Mesendoderm (in vitro differentiated cells): ENCODE measurements at regions not wholly inside any gene's neighbourhood (a gene's known extent, or its start where the extent isn't known, plus 50 kb on each side); places are given as distances from the start of the nearest gene placed in this dataset.

ENCODE experiments used
- DNase-seq: peaks from one replicate; pipeline ENCODE4 v3.0.0; 2013
- H2AK5ac ChIP-seq: 2 replicates; pipeline ENCODE4 v1.6.1; 2013; ENCODE audit warnings: low read length, inconsistent platforms
- H2BK120ac ChIP-seq: 2 replicates; pipeline ENCODE4 v1.6.1; 2013; ENCODE audit warnings: low read depth, mild to moderate bottlenecking, low read length, moderate library complexity, mixed read lengths
- H2BK15ac ChIP-seq: replicated peaks from 2 replicates; pipeline ENCODE4 v1.6.1; 2013; ENCODE audit warnings: low read depth, mild to moderate bottlenecking, moderate library complexity
- H2BK5ac ChIP-seq: 2 replicates; pipeline ENCODE4 v1.6.1; 2013; ENCODE audit warnings: low read length, inconsistent platforms
- H3K18ac ChIP-seq: 2 replicates; pipeline ENCODE4 v1.6.1; 2013; ENCODE audit warnings: mild to moderate bottlenecking, low read length, mixed read lengths
- H3K23ac ChIP-seq: one replicate; pipeline ENCODE4 v1.6.1; 2013; ENCODE audit warnings: low read length
- H3K27ac ChIP-seq: 2 replicates; pipeline ENCODE4 v1.5.1; 2013; ENCODE audit warnings: low read depth, mild to moderate bottlenecking, inconsistent platforms, low read length, moderate library complexity
- H3K27me3 ChIP-seq: 2 replicates; pipeline ENCODE4 v1.6.1; 2013; ENCODE audit warnings: low read length, control low read depth, mild to moderate bottlenecking, inconsistent platforms; ENCODE audit not compliant: insufficient read depth, poor library complexity
- H3K36me3 ChIP-seq: 2 replicates; pipeline ENCODE4 v1.6.1; 2013; ENCODE audit warnings: low read length, inconsistent platforms; ENCODE audit not compliant: control insufficient read depth, insufficient read depth
- H3K4ac ChIP-seq: one replicate; pipeline ENCODE4 v1.6.1; 2013; ENCODE audit warnings: low read depth, mild to moderate bottlenecking, low read length, moderate library complexity
- H3K4me1 ChIP-seq: 2 replicates; pipeline ENCODE4 v1.6.1; 2013; ENCODE audit warnings: low read depth, low read length, inconsistent platforms; ENCODE audit not compliant: control insufficient read depth
- H3K4me2 ChIP-seq: 2 replicates; pipeline ENCODE4 v1.6.1; 2013; ENCODE audit warnings: low read length
- H3K4me3 ChIP-seq: 2 replicates; pipeline ENCODE4 v1.5.1; 2013; ENCODE audit warnings: mild to moderate bottlenecking, low read length
- H3K56ac ChIP-seq: one replicate; pipeline ENCODE4 v1.6.1; 2013; ENCODE audit warnings: low read length
- H3K79me1 ChIP-seq: 2 replicates; pipeline ENCODE4 v1.6.1; 2013; ENCODE audit warnings: low read length, inconsistent platforms
- H3K79me2 ChIP-seq: 2 replicates; pipeline ENCODE4 v1.6.1; 2013; ENCODE audit warnings: mild to moderate bottlenecking, low read length; ENCODE audit not compliant: control insufficient read depth, insufficient read depth
- H3K9ac ChIP-seq: 2 replicates; pipeline ENCODE4 v1.6.1; 2013; ENCODE audit warnings: low read length, inconsistent platforms
- H4K5ac ChIP-seq: one replicate; pipeline ENCODE4 v1.6.1; 2013; ENCODE audit warnings: low read length
- H4K8ac ChIP-seq: one replicate; pipeline ENCODE4 v1.6.1; 2013; ENCODE audit warnings: low read depth, mild to moderate bottlenecking, control low read depth, low read length, moderate library complexity
- WGBS: extraction: QIAGEN DNeasy Blood & Tissue Kit; methylation state at CpG from one replicate; pipeline ENCODE4 v1.1.7; 2013; ENCODE audit warnings: low lambda C conversion rate, missing lambda C conversion rate; ENCODE audit not compliant: insufficient coverage; ENCODE audit errors: extremely low coverage; 5-methylcytosine and 5-hydroxymethylcytosine counted together

DNA sequence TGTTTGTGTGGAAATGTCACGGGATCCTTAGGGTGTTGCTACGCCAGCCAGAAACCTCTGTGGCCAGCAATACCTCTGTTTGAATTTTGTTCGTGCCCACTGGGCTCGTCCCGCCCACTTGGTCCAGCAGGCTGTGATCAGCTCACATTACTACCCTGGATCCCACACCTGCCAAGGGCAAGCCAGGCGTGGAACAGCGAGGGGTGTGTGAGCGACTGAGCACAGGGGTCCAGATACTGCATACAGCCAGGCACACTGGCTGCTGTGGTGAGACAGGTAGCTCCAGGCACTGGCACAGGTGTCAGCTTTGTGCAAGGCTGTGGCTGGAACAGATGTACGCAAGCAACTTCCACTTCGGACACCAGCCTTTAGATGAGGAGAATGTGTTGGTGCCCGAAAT, 718.9 kb downstream of the EPHA7 start:
- Histone ChIP-seq H3K56ac (no peak overlapping the region), H3K23ac (no peak overlapping the region), H3K9ac (no peak overlapping the region), H3K79me2 (no peaks in the 10 kb centered on the region), H3K4me2 (no peak overlapping the region), H2BK120ac (no peak overlapping the region), H3K27me3 (no peaks in the 10 kb centered on the region), H3K4ac (no peak overlapping the region), H3K18ac (no peak overlapping the region), H2BK15ac (no peak overlapping the region), H2AK5ac (no peak overlapping the region), H3K36me3 (no peaks in the 10 kb centered on the region), H3K79me1 (no peaks in the 10 kb centered on the region), H2BK5ac (no peak overlapping the region), H3K27ac (no peak overlapping the region), H4K5ac (no peak overlapping the region), H3K4me3 (no peak overlapping the region), H3K4me1 (no peaks in the 10 kb centered on the region), H4K8ac (no peak overlapping the region)
- DNase-seq = no peak
- WGBS = no CpG with 5 or more reads among the region's 11 CpGs

DNA sequence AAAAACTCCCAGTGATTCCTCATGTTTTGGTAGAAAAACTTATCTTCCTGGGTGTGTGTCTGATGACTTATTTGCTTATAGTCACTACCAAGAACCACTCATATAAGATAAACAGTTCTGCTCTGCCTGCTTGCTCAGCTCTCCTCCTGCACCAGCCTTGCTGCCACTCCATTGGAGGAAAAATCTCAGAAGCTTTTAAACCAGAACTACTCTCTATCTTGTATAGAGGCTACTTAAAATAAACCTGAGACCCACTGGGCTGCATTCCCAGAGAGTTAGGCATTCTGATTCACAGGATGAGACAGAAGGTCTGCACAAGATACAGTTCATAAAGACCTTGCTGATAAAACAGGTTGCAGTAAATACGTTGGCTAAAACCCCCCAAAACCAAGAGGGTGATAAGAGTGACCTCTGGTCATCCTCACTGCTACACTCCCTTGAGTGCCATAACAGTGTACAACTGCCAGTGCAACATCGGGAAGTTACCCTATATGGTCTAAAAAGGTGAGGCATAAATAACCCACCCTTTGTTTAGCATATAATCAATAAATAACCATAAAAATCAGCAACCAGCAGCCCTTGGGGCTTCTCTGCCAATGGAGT, 728.3 kb downstream of the EPHA7 start:
- H2AK5ac ChIP-seq = no peak overlapping the region
- no peak overlapping the region for H3K4ac ChIP-seq
- no peaks in the 10 kb centered on the region for H3K79me2 ChIP-seq
- H3K56ac ChIP-seq = no peak overlapping the region
- H3K4me3 ChIP-seq = no peak overlapping the region
- no peak overlapping the region for H3K18ac ChIP-seq
- H3K27me3 ChIP-seq = no peaks in the 10 kb centered on the region
- WGBS = no CpG with 5 or more reads among the region's 2 CpGs
- H3K79me1 ChIP-seq = no peaks in the 10 kb centered on the region
- H3K23ac ChIP-seq = no peak overlapping the region
- H3K27ac ChIP-seq = no peak overlapping the region
- no peak overlapping the region for H2BK5ac ChIP-seq
- H3K36me3 ChIP-seq = no peaks in the 10 kb centered on the region
- DNase-seq = no peak
- H2BK120ac ChIP-seq = no peak overlapping the region
- H3K4me2 ChIP-seq = no peak overlapping the region
- H3K9ac ChIP-seq = no peak overlapping the region
- H4K8ac ChIP-seq = no peak overlapping the region
- H4K5ac ChIP-seq = no peak overlapping the region
- no peak overlapping the region for H2BK15ac ChIP-seq
- H3K4me1 ChIP-seq = no peaks in the 10 kb centered on the region

GRCh38 chr6:92688342-92688741, 731.0 kb downstream of the EPHA7 start:
- no peaks in the 10 kb centered on the region for H3K27me3 ChIP-seq
- H3K9ac ChIP-seq = no peak overlapping the region
- no peak overlapping the region for H3K4me2 ChIP-seq
- H3K79me2 ChIP-seq = no peaks in the 10 kb centered on the region
- no peak overlapping the region for H3K23ac ChIP-seq
- H2BK5ac ChIP-seq = no peak overlapping the region
- no peak overlapping the region for H2BK15ac ChIP-seq
- H3K79me1 ChIP-seq = no peaks in the 10 kb centered on the region
- H3K18ac ChIP-seq = no peak overlapping the region
- H3K56ac ChIP-seq = no peak overlapping the region
- no peak overlapping the region for H3K4ac ChIP-seq
- H3K4me1 ChIP-seq = no peaks in the 10 kb centered on the region
- no peak overlapping the region for H4K8ac ChIP-seq
- WGBS = no CpG with 5 or more reads among the region's 2 CpGs
- no peak for DNase-seq
- H2AK5ac ChIP-seq = no peak overlapping the region
- H4K5ac ChIP-seq = no peak overlapping the region
- H3K36me3 ChIP-seq = no peaks in the 10 kb centered on the region
- H3K27ac ChIP-seq = no peak overlapping the region
- H2BK120ac ChIP-seq = no peak overlapping the region
- no peak overlapping the region for H3K4me3 ChIP-seq

GRCh38 chr6:92687278-92687677, 732.1 kb downstream of the EPHA7 start:
- Histone ChIP-seq H2AK5ac (no peak overlapping the region), H2BK15ac (no peak overlapping the region), H3K4me3 (no peak overlapping the region), H3K79me1 (no peaks in the 10 kb centered on the region), H3K56ac (no peak overlapping the region), H3K23ac (no peak overlapping the region), H3K27ac (no peak overlapping the region), H3K4me2 (no peak overlapping the region), H3K36me3 (no peaks in the 10 kb centered on the region), H3K27me3 (no peaks in the 10 kb centered on the region), H3K79me2 (no peaks in the 10 kb centered on the region), H2BK5ac (no peak overlapping the region), H3K9ac (no peak overlapping the region), H3K18ac (no peak overlapping the region), H4K8ac (no peak overlapping the region), H3K4ac (no peak overlapping the region), H4K5ac (no peak overlapping the region), H3K4me1 (no peaks in the 10 kb centered on the region), H2BK120ac (no peak overlapping the region)
- no CpG with 5 or more reads among the region's 2 CpGs for WGBS
- DNase-seq = no peak

DNA sequence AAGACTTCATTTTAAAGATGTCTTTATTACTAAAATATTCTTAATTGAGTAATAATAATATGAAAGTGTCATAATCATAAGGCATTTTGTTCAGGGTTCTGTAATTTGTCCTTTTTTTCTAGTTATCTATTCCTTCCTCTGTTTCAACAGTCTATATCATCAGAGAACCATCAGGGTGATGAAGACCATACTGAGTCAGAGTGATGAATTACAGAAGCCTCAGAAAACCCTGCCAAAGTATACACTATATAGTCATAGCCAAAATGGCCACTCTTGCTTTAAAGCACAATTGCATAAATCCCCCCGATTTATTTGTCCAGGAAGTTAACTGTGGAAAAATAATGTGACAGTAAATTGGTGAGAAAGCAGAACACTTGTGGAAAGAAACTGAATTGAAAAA, 735.0 kb downstream of the EPHA7 start:
- Histone ChIP-seq H3K23ac (no peak overlapping the region), H3K18ac (no peak overlapping the region), H4K5ac (no peak overlapping the region), H3K79me2 (no peaks in the 10 kb centered on the region), H2AK5ac (no peak overlapping the region), H2BK5ac (no peak overlapping the region), H3K27me3 (no peaks in the 10 kb centered on the region), H3K4ac (no peak overlapping the region), H3K27ac (no peak overlapping the region), H3K4me1 (no peaks in the 10 kb centered on the region), H3K36me3 (no peaks in the 10 kb centered on the region), H3K79me1 (no peaks in the 10 kb centered on the region), H3K4me2 (no peak overlapping the region), H2BK120ac (no peak overlapping the region), H3K4me3 (no peak overlapping the region), H3K56ac (no peak overlapping the region), H4K8ac (no peak overlapping the region), H3K9ac (no peak overlapping the region), H2BK15ac (no peak overlapping the region)
- WGBS = no CpG with 5 or more reads among the region's 1 CpG
- no peak for DNase-seq

- DNase-seq = no peak
- WGBS = no CpG with 5 or more reads among the region's 2 CpGs
- H3K27ac ChIP-seq = no peak overlapping the region
- no peak overlapping the region for H3K18ac ChIP-seq
- no peak overlapping the region for H3K56ac ChIP-seq
- no peaks in the 10 kb centered on the region for H3K36me3 ChIP-seq
- no peak overlapping the region for H2BK15ac ChIP-seq
- H3K4me2 ChIP-seq = no peak overlapping the region
- no peaks in the 10 kb centered on the region for H3K79me2 ChIP-seq
- H4K8ac ChIP-seq = no peak overlapping the region
- H2BK120ac ChIP-seq = no peak overlapping the region
- H3K4me3 ChIP-seq = no peak overlapping the region
- no peak overlapping the region for H3K9ac ChIP-seq
- no peaks in the 10 kb centered on the region for H3K4me1 ChIP-seq
- H2AK5ac ChIP-seq = no peak overlapping the region
- H3K27me3 ChIP-seq = no peaks in the 10 kb centered on the region
- H2BK5ac ChIP-seq = no peak overlapping the region
- H3K4ac ChIP-seq = no peak overlapping the region
- no peaks in the 10 kb centered on the region for H3K79me1 ChIP-seq
- H3K23ac ChIP-seq = no peak overlapping the region
- H4K5ac ChIP-seq = no peak overlapping the region
Observed at GRCh38 chr6:92683748-92684147, 735.6 kb downstream of the EPHA7 start.
